ENCODE measurements at regions not wholly inside any gene's neighbourhood (a gene's known extent, or its start where the extent isn't known, plus 50 kb on each side); places are given as distances from the start of the nearest gene placed in this dataset.
"Not testable (repeated sequence)": the region's sequence is repeated elsewhere in the genome, so short reads cannot be mapped to it uniquely, and the experiment has no call there.

- H3K36me3 ChIP-seq (replicated peaks) = no peaks in the 10 kb centered on the region
- no peaks in the 10 kb centered on the region for H3K27me3 ChIP-seq (replicated peaks)
- no peak overlapping the region for H3K4me3 ChIP-seq (ENCODE audit: low read depth, low read length)
- in situ Hi-C loops (cut with HindIII; ENCODE audit: low pct_ligation_motif_present, low sequenced_read_pairs) = no loop called here
- TF ChIP-seq, protein P1, sequence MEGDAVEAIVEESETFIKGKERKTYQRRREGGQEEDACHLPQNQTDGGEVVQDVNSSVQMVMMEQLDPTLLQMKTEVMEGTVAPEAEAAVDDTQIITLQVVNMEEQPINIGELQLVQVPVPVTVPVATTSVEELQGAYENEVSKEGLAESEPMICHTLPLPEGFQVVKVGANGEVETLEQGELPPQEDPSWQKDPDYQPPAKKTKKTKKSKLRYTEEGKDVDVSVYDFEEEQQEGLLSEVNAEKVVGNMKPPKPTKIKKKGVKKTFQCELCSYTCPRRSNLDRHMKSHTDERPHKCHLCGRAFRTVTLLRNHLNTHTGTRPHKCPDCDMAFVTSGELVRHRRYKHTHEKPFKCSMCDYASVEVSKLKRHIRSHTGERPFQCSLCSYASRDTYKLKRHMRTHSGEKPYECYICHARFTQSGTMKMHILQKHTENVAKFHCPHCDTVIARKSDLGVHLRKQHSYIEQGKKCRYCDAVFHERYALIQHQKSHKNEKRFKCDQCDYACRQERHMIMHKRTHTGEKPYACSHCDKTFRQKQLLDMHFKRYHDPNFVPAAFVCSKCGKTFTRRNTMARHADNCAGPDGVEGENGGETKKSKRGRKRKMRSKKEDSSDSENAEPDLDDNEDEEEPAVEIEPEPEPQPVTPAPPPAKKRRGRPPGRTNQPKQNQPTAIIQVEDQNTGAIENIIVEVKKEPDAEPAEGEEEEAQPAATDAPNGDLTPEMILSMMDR (IDR thresholded peaks at IDR 0.05; ENCODE audit: low read depth, low read length, missing control alignments) = no peak
- DNase-seq = no peak
- H3K27ac ChIP-seq = no peak overlapping the region
Observed at GRCh38 chr6:79403086-79403485, 134.1 kb downstream of the LCA5 start.

GRCh38 chr6:79399499-79399898 is 137.7 kb downstream of the LCA5 start:
- TF ChIP-seq, protein P1 (IDR thresholded peaks at IDR 0.05; ENCODE audit: low read depth, low read length, missing control alignments) = no peak
- no peak for DNase-seq
- no peaks in the 10 kb centered on the region for H3K36me3 ChIP-seq (replicated peaks)
- no peaks in the 10 kb centered on the region for H3K27me3 ChIP-seq (replicated peaks)
- H3K27ac ChIP-seq = no peak overlapping the region
- in situ Hi-C loops (cut with HindIII; ENCODE audit: low pct_ligation_motif_present, low sequenced_read_pairs) = no loop called here
- no peak overlapping the region for H3K4me3 ChIP-seq (ENCODE audit: low read depth, low read length)

DNA sequence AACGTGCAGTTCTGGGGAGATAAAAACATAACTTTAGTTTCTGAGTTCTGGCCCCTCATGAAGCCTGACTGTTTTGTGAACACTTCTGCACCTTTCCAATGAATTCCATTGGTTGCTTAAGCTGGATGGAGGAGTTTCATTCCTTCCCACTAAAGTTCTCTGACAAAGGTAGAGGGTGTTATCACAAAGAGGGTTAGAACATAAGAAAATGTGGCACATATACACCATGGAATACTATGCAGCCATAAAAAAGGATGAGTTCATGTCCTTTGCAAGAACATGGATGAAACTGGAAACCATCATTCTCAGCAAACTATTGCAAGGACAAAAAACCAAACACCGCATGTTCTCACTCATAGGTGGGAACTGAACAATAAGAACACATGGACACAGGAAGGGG is 138.6 kb downstream of the LCA5 start:
- H3K4me3 ChIP-seq (ENCODE audit: low read depth, low read length); H3K27me3 ChIP-seq (replicated peaks); in situ Hi-C loops (cut with HindIII; ENCODE audit: low pct_ligation_motif_present, low sequenced_read_pairs); H3K27ac ChIP-seq; H3K36me3 ChIP-seq (replicated peaks); DNase-seq: not testable (repeated sequence)

GRCh38 chr6:79396625-79397024 is 140.6 kb downstream of the LCA5 start:
- TF ChIP-seq, protein P1 (IDR thresholded peaks at IDR 0.05; ENCODE audit: low read depth, low read length, missing control alignments) = no peak
- Histone ChIP-seq H3K36me3 (replicated peaks) (no peaks in the 10 kb centered on the region), H3K27me3 (replicated peaks) (no peaks in the 10 kb centered on the region), H3K27ac (no peak overlapping the region), H3K4me3 (ENCODE audit: low read depth, low read length) (no peak overlapping the region)
- DNase-seq = no peak
- in situ Hi-C loops (cut with HindIII; ENCODE audit: low pct_ligation_motif_present, low sequenced_read_pairs) = no loop called here

- DNase-seq = no peak
- TF ChIP-seq, protein P1 (IDR thresholded peaks at IDR 0.05; ENCODE audit: low read depth, low read length, missing control alignments) = no peak
- in situ Hi-C loops (cut with HindIII; ENCODE audit: low pct_ligation_motif_present, low sequenced_read_pairs) = no loop called here
Observed at GRCh38 chr6:79394690-79395089, 142.5 kb downstream of the LCA5 start.

GRCh38 chr6:79392094-79392493 is 145.1 kb downstream of the LCA5 start:
- no peak for DNase-seq
- in situ Hi-C loops (cut with HindIII; ENCODE audit: low pct_ligation_motif_present, low sequenced_read_pairs) = no loop called here
- TF ChIP-seq, protein P1 (IDR thresholded peaks at IDR 0.05; ENCODE audit: low read depth, low read length, missing control alignments) = no peak

More at GRCh38 chr6:79394690-79395089, 142.5 kb downstream of the LCA5 start:
- no peaks in the 10 kb centered on the region for H3K36me3 ChIP-seq (replicated peaks)
- no peak overlapping the region for H3K4me3 ChIP-seq (ENCODE audit: low read depth, low read length)
- no peak overlapping the region for H3K27ac ChIP-seq
- no peaks in the 10 kb centered on the region for H3K27me3 ChIP-seq (replicated peaks)

More at GRCh38 chr6:79392094-79392493, 145.1 kb downstream of the LCA5 start:
- H3K27me3 ChIP-seq (replicated peaks) = no peaks in the 10 kb centered on the region
- H3K36me3 ChIP-seq (replicated peaks) = no peaks in the 10 kb centered on the region
- no peak overlapping the region for H3K4me3 ChIP-seq (ENCODE audit: low read depth, low read length)
- no peak overlapping the region for H3K27ac ChIP-seq

Measured in brain microvascular endothelial cell (primary cell).